Gastrocnemius medialis (tissue), 4 donors: ENCODE measurements at regions not wholly inside any gene's neighbourhood (a gene's known extent, or its start where the extent isn't known, plus 50 kb on each side); places are given as distances from the start of the nearest gene placed in this dataset.

Source experiments
- ATAC-seq, 2 donors: fragments of 150-250 bp; one replicate each; pipeline ENCODE4 v1.9.1; 2016
- DNase-seq, 2 donors: peaks; one replicate each; pipeline ENCODE4 v3.0.0-alpha.2; 2019
- H3K27ac ChIP-seq, 4 donors: fragments of 200-600 bp; sonication (generic); 1 replicate in 1 of 4; 2 replicates in 3 of 4; pipeline ENCODE4 v1.5.1; 2016 to 2018; ENCODE audit warnings: mild to moderate bottlenecking in 2 of 4, moderate library complexity in 1 of 4
- H3K27me3 ChIP-seq, 3 donors: fragments of 200-600 bp; sonication (generic) in 2 of 3; 1 replicate in 1 of 3; 2 replicates in 2 of 3; pipeline versions ENCODE4 v1.5.1 to v1.6.0; 2016 to 2019; ENCODE audit warnings: mild to moderate bottlenecking in 1 of 3, moderate library complexity in 1 of 3
- H3K36me3 ChIP-seq, 2 donors: fragments of 200-600 bp; sonication (generic) in 1 of 2; one replicate each; pipeline ENCODE4 v1.5.1; 2017 to 2018
- H3K4me1 ChIP-seq, 2 donors: fragments of 200-600 bp; sonication (generic) in 1 of 2; one replicate each; pipeline ENCODE4 v1.5.1; 2016 to 2017; ENCODE audit warnings: mild to moderate bottlenecking in 2 of 2
- H3K4me3 ChIP-seq, 4 donors: fragments of 200-600 bp; sonication (generic) in 3 of 4; 1 replicate in 1 of 4; 2 replicates in 3 of 4; pipeline ENCODE4 v1.5.1; 2016 to 2019; ENCODE audit warnings: mild to moderate bottlenecking in 2 of 4
- H3K9me3 ChIP-seq, 3 donors: fragments of 200-600 bp; sonication (generic) in 2 of 3; 1 replicate in 1 of 3; 2 replicates in 2 of 3; pipeline ENCODE4 v1.5.1; 2016 to 2019
- POLR2A ChIP-seq, 2 donors: fragments of 450-650 bp; IDR thresholded peaks; one replicate each; pipeline ENCODE4 v1.6.1; 2017; ENCODE audit warnings: antibody characterized with exemption in 2 of 2, mild to moderate bottlenecking in 2 of 2, moderate library complexity in 2 of 2
- in situ Hi-C, 4 donors: fragments of 200-750 bp; cut with MboI; loops; one replicate each; pipeline versions ENCODE4 v1.15.0 to v1.8.0; 2017; ENCODE audit warnings: low sequenced_read_pairs in 4 of 4
- intact Hi-C: fragments of 100-400 bp; cut with DNase I; formaldehyde crosslinking; loops from one replicate; pipeline ENCODE4 v1.15.1; 2023; ENCODE audit warnings: low total_unique reads
- TF ChIP-seq, protein P1 (sequence below), 5 experiments: fragments of 450-650 bp in 3 of 5; fragments of 200-600 bp in 2 of 5; sonication (generic) in 2 of 5; IDR thresholded peaks in 4 of 5; conservative IDR thresholded peaks in 1 of 5; 1 replicate in 4 of 5; 2 replicates in 1 of 5; pipeline ENCODE4 v1.5.1; 2016 to 2019; ENCODE audit warnings: antibody characterized with exemption in 5 of 5, mild to moderate bottlenecking in 3 of 5, moderate library complexity in 3 of 5

- Histone ChIP-seq H3K4me3 (no peak overlapping the region), H3K36me3 (no peaks in the 10 kb centered on the region), H3K9me3 (no peaks in the 10 kb centered on the region), H3K27ac (no peak overlapping the region), H3K27me3 (no peaks in the 10 kb centered on the region), H3K4me1 (no peaks in the 10 kb centered on the region)
- DNase-seq = no peak
- intact Hi-C loops = no loop called here
- no peak for ATAC-seq
- in situ Hi-C loops = no loop called here
- no peak for TF ChIP-seq POLR2A (IDR thresholded peaks at IDR 0.05)
- TF ChIP-seq, protein P1, sequence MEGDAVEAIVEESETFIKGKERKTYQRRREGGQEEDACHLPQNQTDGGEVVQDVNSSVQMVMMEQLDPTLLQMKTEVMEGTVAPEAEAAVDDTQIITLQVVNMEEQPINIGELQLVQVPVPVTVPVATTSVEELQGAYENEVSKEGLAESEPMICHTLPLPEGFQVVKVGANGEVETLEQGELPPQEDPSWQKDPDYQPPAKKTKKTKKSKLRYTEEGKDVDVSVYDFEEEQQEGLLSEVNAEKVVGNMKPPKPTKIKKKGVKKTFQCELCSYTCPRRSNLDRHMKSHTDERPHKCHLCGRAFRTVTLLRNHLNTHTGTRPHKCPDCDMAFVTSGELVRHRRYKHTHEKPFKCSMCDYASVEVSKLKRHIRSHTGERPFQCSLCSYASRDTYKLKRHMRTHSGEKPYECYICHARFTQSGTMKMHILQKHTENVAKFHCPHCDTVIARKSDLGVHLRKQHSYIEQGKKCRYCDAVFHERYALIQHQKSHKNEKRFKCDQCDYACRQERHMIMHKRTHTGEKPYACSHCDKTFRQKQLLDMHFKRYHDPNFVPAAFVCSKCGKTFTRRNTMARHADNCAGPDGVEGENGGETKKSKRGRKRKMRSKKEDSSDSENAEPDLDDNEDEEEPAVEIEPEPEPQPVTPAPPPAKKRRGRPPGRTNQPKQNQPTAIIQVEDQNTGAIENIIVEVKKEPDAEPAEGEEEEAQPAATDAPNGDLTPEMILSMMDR (IDR thresholded peaks at IDR 0.05 in 4 of 5, conservative IDR thresholded peaks at IDR 0.05 in 1 of 5) = no peak
These were observed 369.2 kb upstream of the PDE3A start for GRCh38 chr12:19998961-19999804.

DNA sequence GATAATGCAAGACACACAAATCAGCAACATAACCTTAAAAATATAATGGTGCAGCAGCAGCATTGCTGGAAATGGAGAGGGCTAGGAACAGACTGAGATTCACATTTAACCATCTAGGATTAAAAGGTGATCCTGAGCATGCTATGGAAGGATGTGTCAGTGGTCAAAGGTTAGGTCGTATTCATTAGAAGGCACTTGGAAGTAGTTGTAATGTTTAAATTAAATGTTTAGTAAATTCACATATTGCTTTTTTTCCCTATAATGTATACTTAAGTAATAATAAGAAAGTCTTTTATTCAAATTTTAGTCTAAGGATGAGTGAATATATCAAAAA lies 368.6 kb upstream of the PDE3A start:
- in situ Hi-C loops = no loop called here

GRCh38 chr12:20000229-20000849 lies 368.0 kb upstream of the PDE3A start:
- TF ChIP-seq, protein P1 (IDR thresholded peaks at IDR 0.05 in 4 of 5, conservative IDR thresholded peaks at IDR 0.05 in 1 of 5) = no peak
- no peak for TF ChIP-seq POLR2A (IDR thresholded peaks at IDR 0.05)
- in situ Hi-C loops = no loop called here
- ATAC-seq (no peak), DNase-seq (no peak)
- intact Hi-C loops = no loop called here
- no peaks in the 10 kb centered on the region for H3K27me3 ChIP-seq
- no peak overlapping the region for H3K27ac ChIP-seq
- H3K4me1 ChIP-seq = no peaks in the 10 kb centered on the region
- H3K9me3 ChIP-seq = no peaks in the 10 kb centered on the region
- H3K4me3 ChIP-seq = no peak overlapping the region
- H3K36me3 ChIP-seq = no peaks in the 10 kb centered on the region

More for the DNA sequence above, 368.6 kb upstream of the PDE3A start:
- Histone ChIP-seq H3K4me3 (no peak overlapping the region), H3K27ac (no peak overlapping the region), H3K4me1 (no peaks in the 10 kb centered on the region), H3K27me3 (no peaks in the 10 kb centered on the region), H3K9me3 (no peaks in the 10 kb centered on the region), H3K36me3 (no peaks in the 10 kb centered on the region)
- no peak for ATAC-seq
- no peak for TF ChIP-seq POLR2A (IDR thresholded peaks at IDR 0.05)
- no peak for DNase-seq
- intact Hi-C loops = no loop called here

DNA sequence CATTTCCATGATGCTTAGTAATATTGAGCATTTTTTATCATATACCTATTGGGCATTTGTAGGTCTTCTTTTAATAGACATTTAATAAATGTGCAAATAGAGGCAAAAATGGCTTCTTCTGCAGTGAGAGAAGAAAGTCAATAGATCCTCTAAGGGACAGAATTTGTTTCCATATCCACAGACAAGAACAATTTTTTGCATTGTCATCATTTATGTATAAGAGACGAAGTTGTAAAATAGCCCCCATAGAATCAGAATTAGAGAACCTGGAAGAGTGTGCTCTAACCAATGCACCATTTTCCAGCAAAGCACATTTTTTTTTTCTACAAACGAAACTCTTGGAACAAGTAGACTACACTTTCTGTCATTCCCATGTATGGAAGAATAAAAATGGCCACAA lies 365.1 kb upstream of the PDE3A start:
- Histone ChIP-seq H3K9me3 (no peaks in the 10 kb centered on the region), H3K27ac (no peak overlapping the region), H3K36me3 (no peaks in the 10 kb centered on the region), H3K27me3 (no peaks in the 10 kb centered on the region), H3K4me3 (no peak overlapping the region), H3K4me1 (no peaks in the 10 kb centered on the region)
- in situ Hi-C loops (no loop called here), intact Hi-C loops (no loop called here)
- no peak for DNase-seq
- no peak for TF ChIP-seq POLR2A (IDR thresholded peaks at IDR 0.05)
- TF ChIP-seq, protein P1 (IDR thresholded peaks at IDR 0.05 in 4 of 5, conservative IDR thresholded peaks at IDR 0.05 in 1 of 5) = no peak
- no peak for ATAC-seq

DNA sequence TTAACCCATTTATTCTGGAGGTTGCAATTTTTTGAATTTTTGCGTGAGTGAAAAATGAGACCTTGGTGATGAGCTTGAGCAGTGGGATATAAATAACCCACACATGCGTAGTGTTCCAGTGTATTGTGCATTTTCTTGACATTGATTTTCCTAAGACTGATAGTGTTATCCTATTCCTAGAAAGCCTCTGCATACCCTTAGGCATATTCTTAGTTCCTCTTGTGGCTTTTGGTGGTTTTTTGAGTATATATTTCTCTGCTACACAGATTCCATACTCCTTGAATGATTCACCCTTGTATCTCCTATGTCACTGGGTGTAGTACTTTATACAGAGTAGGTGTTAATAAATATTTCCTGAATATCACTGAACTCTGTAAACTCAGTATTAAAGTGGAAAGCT lies 363.4 kb upstream of the PDE3A start:
- Histone ChIP-seq H3K36me3 (no peaks in the 10 kb centered on the region), H3K27me3 (no peaks in the 10 kb centered on the region), H3K9me3 (no peaks in the 10 kb centered on the region), H3K27ac (no peak overlapping the region), H3K4me3 (no peak overlapping the region), H3K4me1 (no peaks in the 10 kb centered on the region)
- intact Hi-C loops = no loop called here
- ATAC-seq (no peak), DNase-seq (no peak)
- in situ Hi-C loops = no loop called here
- TF ChIP-seq POLR2A (IDR thresholded peaks at IDR 0.05) = no peak
- TF ChIP-seq, protein P1 (IDR thresholded peaks at IDR 0.05 in 4 of 5, conservative IDR thresholded peaks at IDR 0.05 in 1 of 5) = no peak
